ENCODE measurements at regions not wholly inside any gene's neighbourhood (a gene's known extent, or its start where the extent isn't known, plus 50 kb on each side); places are given as distances from the start of the nearest gene placed in this dataset.
"Not testable (repeated sequence)": the region's sequence is repeated elsewhere in the genome, so short reads cannot be mapped to it uniquely, and the experiment has no call there.

DNA sequence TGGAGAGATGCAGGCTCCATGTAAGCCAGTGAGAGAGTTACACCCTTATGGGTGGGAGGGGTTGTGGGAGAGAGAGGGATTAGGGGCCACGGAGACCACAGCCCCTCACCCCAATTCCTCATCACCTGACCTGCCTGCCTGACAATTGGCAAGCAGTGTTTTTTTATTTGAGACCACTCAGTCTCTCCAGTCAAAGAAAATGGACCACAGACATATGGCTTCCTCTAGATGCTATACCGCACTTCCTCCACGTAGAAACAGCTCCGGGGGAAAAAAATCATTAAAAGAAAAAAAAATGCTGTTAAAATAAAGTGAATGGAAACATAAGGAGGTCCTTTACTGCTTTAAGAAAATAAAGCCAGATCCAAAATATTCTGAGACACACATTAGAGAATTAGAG is 152.7 kb downstream of the MYLK4 start:
- no peaks in the 10 kb centered on the region for H3K4me1 ChIP-seq
- H3K4me2 ChIP-seq (ENCODE audit: low read length), result no peak overlapping the region
- H3K9me3 ChIP-seq (ENCODE audit: control insufficient read depth, low read length), result no peaks in the 10 kb centered on the region
- no peak overlapping the region for H3K27ac ChIP-seq
- H3K4me3 ChIP-seq (ENCODE audit: low read depth, low read length), result no peak overlapping the region
- no peaks in the 10 kb centered on the region for H3K79me2 ChIP-seq
- TF ChIP-seq, protein P1, sequence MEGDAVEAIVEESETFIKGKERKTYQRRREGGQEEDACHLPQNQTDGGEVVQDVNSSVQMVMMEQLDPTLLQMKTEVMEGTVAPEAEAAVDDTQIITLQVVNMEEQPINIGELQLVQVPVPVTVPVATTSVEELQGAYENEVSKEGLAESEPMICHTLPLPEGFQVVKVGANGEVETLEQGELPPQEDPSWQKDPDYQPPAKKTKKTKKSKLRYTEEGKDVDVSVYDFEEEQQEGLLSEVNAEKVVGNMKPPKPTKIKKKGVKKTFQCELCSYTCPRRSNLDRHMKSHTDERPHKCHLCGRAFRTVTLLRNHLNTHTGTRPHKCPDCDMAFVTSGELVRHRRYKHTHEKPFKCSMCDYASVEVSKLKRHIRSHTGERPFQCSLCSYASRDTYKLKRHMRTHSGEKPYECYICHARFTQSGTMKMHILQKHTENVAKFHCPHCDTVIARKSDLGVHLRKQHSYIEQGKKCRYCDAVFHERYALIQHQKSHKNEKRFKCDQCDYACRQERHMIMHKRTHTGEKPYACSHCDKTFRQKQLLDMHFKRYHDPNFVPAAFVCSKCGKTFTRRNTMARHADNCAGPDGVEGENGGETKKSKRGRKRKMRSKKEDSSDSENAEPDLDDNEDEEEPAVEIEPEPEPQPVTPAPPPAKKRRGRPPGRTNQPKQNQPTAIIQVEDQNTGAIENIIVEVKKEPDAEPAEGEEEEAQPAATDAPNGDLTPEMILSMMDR (IDR thresholded peaks at IDR 0.05), result no peak
- H3K36me3 ChIP-seq (ENCODE audit: control insufficient read depth, insufficient read depth, low read length), result no peaks in the 10 kb centered on the region
- no peak overlapping the region for H3K9ac ChIP-seq
- no peaks in the 10 kb centered on the region for H3K27me3 ChIP-seq (ENCODE audit: control insufficient read depth, insufficient read depth, low read length)
- H2AFZ ChIP-seq, result no peak overlapping the region

DNA sequence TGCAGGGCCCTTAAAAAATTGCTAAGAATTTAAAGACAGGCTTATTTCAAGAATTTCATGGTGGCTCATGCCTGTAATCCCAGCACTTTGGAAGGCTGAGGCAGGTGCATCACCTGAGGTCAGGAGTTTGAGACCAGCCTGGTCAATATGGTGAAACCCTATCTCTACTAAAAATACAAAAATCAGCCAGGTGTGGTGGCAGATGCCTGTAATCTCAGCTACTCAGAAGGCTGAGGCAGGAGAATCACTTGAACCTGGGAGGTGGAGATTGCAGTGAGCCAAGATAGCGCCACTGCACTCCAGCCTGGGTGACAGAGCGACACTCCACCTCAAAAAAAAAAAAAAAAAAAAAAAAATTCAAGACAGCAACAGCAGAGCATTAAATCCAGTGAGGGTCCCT is 153.3 kb downstream of the MYLK4 start:
- not testable (repeated sequence) for H3K27me3 ChIP-seq (ENCODE audit: control insufficient read depth, insufficient read depth, low read length); H3K4me3 ChIP-seq (ENCODE audit: low read depth, low read length); H3K79me2 ChIP-seq; H3K36me3 ChIP-seq (ENCODE audit: control insufficient read depth, insufficient read depth, low read length); H2AFZ ChIP-seq; H3K4me2 ChIP-seq (ENCODE audit: low read length); H3K9me3 ChIP-seq (ENCODE audit: control insufficient read depth, low read length); H3K4me1 ChIP-seq; H3K9ac ChIP-seq; H3K27ac ChIP-seq

DNA sequence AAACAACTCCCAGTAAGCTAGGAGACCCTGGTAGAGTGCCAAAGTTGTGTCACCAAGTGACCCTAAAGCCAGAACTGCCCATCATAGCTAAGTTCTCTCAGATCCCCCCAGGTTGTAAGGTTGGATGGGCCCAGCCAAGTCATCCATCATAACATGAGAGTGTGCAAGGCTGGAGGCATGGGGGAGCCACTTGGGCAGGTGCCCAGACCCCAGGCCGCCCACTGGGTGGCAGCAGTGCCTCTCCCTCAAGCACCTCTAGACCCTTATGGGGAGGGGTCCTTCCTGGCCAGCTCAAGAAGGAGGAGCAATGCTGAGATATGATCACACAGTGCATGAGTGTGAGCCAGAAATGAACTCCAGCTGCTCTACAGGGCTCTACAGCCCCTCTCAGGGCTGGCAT is 154.5 kb downstream of the MYLK4 start:
- H3K9me3 ChIP-seq (ENCODE audit: control insufficient read depth, low read length), result no peaks in the 10 kb centered on the region
- H3K4me3 ChIP-seq (ENCODE audit: low read depth, low read length), result no peak overlapping the region
- H2AFZ ChIP-seq, result no peak overlapping the region
- H3K9ac ChIP-seq, result no peak overlapping the region
- H3K27ac ChIP-seq, result no peak overlapping the region
- no peaks in the 10 kb centered on the region for H3K79me2 ChIP-seq
- no peaks in the 10 kb centered on the region for H3K4me1 ChIP-seq
- no peaks in the 10 kb centered on the region for H3K36me3 ChIP-seq (ENCODE audit: control insufficient read depth, insufficient read depth, low read length)
- no peak overlapping the region for H3K4me2 ChIP-seq (ENCODE audit: low read length)
- H3K27me3 ChIP-seq (ENCODE audit: control insufficient read depth, insufficient read depth, low read length), result no peaks in the 10 kb centered on the region
- TF ChIP-seq, protein P1 (IDR thresholded peaks at IDR 0.05), result no peak

DNA sequence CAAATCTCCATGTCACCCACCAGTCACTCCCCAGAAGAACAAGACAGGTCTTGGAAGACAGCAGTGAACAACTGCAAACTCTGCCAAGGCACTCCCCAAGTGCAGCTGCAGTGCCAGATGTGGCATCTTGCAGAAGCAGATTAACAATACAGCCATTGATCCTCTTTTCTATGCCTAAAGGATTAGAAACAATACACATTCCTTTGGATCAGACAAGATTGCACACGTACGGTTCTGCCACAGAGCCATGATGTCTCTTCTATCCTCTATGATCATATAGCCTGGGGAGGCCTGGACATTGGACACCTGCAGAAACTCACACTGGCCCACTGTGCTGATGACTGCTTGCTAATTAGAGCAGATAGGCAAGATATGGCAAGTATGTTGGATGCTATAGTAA is 155.9 kb downstream of the MYLK4 start:
- TF ChIP-seq, protein P1 (IDR thresholded peaks at IDR 0.05), result no peak
- Histone ChIP-seq H3K27ac (no peak overlapping the region), H3K36me3 (ENCODE audit: control insufficient read depth, insufficient read depth, low read length) (no peaks in the 10 kb centered on the region), H3K4me3 (ENCODE audit: low read depth, low read length) (no peak overlapping the region), H3K9me3 (ENCODE audit: control insufficient read depth, low read length) (no peaks in the 10 kb centered on the region), H2AFZ (no peak overlapping the region), H3K27me3 (ENCODE audit: control insufficient read depth, insufficient read depth, low read length) (no peaks in the 10 kb centered on the region), H3K9ac (no peak overlapping the region), H3K4me2 (ENCODE audit: low read length) (no peak overlapping the region), H3K79me2 (no peaks in the 10 kb centered on the region), H3K4me1 (no peaks in the 10 kb centered on the region)

DNA sequence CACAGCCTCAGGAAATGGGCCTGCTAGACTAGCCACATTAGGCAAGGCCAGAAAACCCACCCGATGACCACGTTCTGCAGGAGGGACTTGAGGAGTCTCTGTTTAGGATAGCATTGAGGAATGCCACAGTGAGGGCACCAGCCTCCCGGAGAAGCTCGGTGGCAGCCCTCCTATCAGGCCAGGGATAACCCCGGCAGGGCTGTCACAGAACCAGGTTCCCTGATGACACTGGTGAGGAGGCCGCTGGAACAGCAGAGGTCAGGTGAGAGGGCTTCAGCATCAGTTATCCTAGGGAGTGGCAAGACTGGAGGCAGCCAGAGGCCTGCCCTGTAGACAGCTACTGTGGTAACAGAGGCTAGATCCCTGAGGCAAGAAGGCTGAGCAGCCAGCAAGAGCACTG is 157.6 kb downstream of the MYLK4 start:
- Histone ChIP-seq H3K4me3 (ENCODE audit: low read depth, low read length) (no peak overlapping the region), H3K27ac (no peak overlapping the region), H2AFZ (no peak overlapping the region), H3K36me3 (ENCODE audit: control insufficient read depth, insufficient read depth, low read length) (no peaks in the 10 kb centered on the region), H3K27me3 (ENCODE audit: control insufficient read depth, insufficient read depth, low read length) (no peaks in the 10 kb centered on the region), H3K9ac (no peak overlapping the region), H3K79me2 (no peaks in the 10 kb centered on the region), H3K9me3 (ENCODE audit: control insufficient read depth, low read length) (no peaks in the 10 kb centered on the region), H3K4me2 (ENCODE audit: low read length) (no peak overlapping the region), H3K4me1 (no peaks in the 10 kb centered on the region)
- TF ChIP-seq, protein P1 (IDR thresholded peaks at IDR 0.05), result no peak

Data from parathyroid adenoma (tissue), 2 donors.